HAP-1 (cell line): ENCODE measurements at regions not wholly inside any gene's neighbourhood (a gene's known extent, or its start where the extent isn't known, plus 50 kb on each side); places are given as distances from the start of the nearest gene placed in this dataset.

ENCODE experiments used
- DNase-seq, 2 experiments: peaks; one replicate each; pipeline ENCODE4 v3.0.0-alpha.2; 2016 to 2020; ENCODE audit warnings: low spot score in 2 of 2
- H3K27me3 ChIP-seq: fragments of 250-450 bp; sonication (Bioruptor Pico); 2 replicates; pipeline ENCODE4 v1.5.1; 2020; ENCODE audit warnings: low read depth, mild to moderate bottlenecking, moderate library complexity
- H3K36me3 ChIP-seq: fragments of 250-450 bp; sonication (Bioruptor Pico); replicated peaks from 2 replicates; pipeline ENCODE4 v1.5.1; 2020; ENCODE audit warnings: mild to moderate bottlenecking
- H3K4me1 ChIP-seq: fragments of 250-450 bp; sonication (Bioruptor Pico); 2 replicates; pipeline ENCODE4 v1.5.1; 2020; ENCODE audit warnings: mild to moderate bottlenecking
- H3K4me3 ChIP-seq: fragments of 250-450 bp; sonication (Bioruptor Pico); 2 replicates; pipeline ENCODE4 v1.5.1; 2020; ENCODE audit warnings: mild to moderate bottlenecking, moderate library complexity
- H3K9me3 ChIP-seq: fragments of 250-450 bp; sonication (Bioruptor Pico); 2 replicates; pipeline ENCODE4 v1.5.1; 2020; ENCODE audit warnings: mild to moderate bottlenecking, moderate library complexity
- in situ Hi-C: fragments of 300-500 bp; cut with MboI; formaldehyde crosslinking; loops from 3 replicates; pipeline ENCODE4 v1.14.3; 2020; ENCODE audit warnings: low sequenced_read_pairs, inconsistent platforms, mixed read lengths

- H3K4me3 ChIP-seq, result no peak overlapping the region
- no peaks in the 10 kb centered on the region for H3K27me3 ChIP-seq
- peak; percentile 25 to 73 for DNase-seq
- H3K9me3 ChIP-seq, result no peaks in the 10 kb centered on the region
- in situ Hi-C loops, result no loop called here
- peaks cover 5% of the 10 kb centered on the region for H3K4me1 ChIP-seq
- no peaks in the 10 kb centered on the region for H3K36me3 ChIP-seq
These were observed 110.5 kb upstream of the MAGI2 start for GRCh38 chr7:79563821-79564522.

DNA sequence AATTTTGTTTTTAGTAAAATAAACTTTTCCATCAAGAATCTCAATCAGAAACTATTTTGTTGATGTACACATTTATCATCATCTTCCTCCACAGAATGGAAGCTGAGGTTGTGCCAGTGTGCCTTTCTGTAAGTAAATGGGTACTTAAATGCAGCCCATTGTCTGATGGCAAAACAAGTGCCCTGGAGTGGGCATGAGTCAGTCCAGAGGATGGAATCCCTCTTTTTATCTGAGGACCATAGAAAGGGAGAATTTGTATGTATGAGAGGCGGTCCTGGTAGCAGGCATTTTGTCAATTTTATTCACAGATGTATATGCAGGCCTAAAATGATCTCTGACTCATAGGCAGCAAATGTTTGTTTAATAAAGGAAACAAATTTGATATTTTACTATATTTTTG, 102.1 kb upstream of the MAGI2 start:
- H3K27me3 ChIP-seq, result no peaks in the 10 kb centered on the region
- no peaks in the 10 kb centered on the region for H3K36me3 ChIP-seq
- H3K9me3 ChIP-seq, result no peaks in the 10 kb centered on the region
- no peak for DNase-seq
- in situ Hi-C loops, result no loop called here
- no peaks in the 10 kb centered on the region for H3K4me1 ChIP-seq
- no peak overlapping the region for H3K4me3 ChIP-seq

DNA sequence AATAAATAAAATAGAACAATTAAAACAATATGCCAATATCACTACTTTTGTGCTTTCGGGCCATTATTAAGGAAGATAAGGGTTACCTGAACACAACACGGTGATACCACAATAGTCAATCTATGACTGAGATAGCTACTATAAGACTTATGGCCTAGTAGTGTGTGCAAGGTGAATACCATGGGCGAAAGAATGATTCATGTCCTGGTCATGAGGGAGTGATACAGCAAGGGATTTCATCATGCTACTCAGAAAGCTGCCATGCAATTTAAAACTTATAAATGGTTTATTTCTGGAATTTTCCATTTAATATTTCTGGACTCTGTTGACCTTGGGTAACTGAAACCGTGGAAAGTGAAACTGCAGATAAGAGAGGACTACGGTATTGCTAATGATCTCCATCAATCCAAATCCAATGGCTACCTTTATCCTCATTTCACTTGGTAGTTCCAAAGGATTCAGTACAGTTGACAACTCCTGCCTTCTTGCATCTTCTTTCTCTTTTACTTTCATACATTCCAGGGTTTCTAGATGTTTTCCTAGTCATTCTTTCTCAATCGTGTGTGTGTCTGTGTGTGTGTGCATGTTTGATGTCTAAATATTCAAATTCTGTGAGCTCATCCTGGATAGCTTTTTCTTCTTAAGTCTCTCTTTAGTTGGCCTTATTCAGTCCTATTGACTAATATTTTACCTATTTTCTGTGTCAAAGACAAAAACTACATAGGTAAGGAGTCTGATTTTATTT, 100.5 kb upstream of the MAGI2 start:
- in situ Hi-C loops, result no loop called here
- DNase-seq, result no peak
- H3K9me3 ChIP-seq, result no peaks in the 10 kb centered on the region
- H3K27me3 ChIP-seq, result no peaks in the 10 kb centered on the region
- no peak overlapping the region for H3K4me3 ChIP-seq
- no peaks in the 10 kb centered on the region for H3K36me3 ChIP-seq
- H3K4me1 ChIP-seq, result no peaks in the 10 kb centered on the region

GRCh38 chr7:79552463-79552862, 99.0 kb upstream of the MAGI2 start:
- no peak for DNase-seq
- in situ Hi-C loops, result no loop called here
- Histone ChIP-seq H3K27me3 (no peaks in the 10 kb centered on the region), H3K4me3 (no peak overlapping the region), H3K4me1 (no peaks in the 10 kb centered on the region), H3K9me3 (no peaks in the 10 kb centered on the region), H3K36me3 (no peaks in the 10 kb centered on the region)

DNA sequence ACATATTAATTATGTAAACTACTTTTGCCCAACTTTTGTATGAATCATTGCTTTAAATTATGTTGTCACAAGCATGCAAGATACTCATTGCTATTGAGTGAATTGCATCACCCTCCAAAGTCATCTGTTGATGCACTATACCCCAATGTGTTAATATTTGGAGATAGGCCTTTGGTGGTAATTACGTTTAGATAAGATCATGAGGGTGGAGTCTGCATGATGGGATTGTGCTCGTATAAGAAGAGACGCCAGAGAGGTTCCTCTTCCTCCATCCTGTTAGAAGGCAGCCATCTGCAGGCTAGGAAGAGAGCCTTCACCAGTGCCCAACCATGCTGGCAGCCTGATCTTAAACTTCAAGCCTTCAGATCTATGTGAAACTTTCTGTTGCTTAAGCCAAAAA, 95.3 kb upstream of the MAGI2 start:
- Histone ChIP-seq H3K4me3 (no peak overlapping the region), H3K27me3 (no peaks in the 10 kb centered on the region), H3K4me1 (no peaks in the 10 kb centered on the region), H3K36me3 (no peaks in the 10 kb centered on the region), H3K9me3 (no peaks in the 10 kb centered on the region)
- in situ Hi-C loops, result no loop called here
- DNase-seq, result no peak

DNA sequence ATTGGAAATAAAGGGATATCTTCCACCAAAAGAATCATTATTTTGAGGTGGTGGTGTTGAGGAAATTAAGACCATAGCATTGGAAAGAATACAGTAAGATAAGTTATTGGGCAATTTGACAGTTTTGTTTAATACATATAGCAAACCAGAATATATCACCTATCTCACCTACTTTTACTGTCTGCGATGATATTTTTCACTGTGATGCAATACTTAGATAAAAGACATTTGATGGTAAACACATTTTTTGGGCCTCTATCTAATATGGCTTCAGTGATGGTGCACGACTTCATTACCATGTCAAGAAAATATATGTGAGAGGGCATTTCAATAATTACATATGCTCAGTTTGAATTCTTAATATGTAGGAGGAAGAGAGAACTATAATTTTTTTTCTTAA, 93.7 kb upstream of the MAGI2 start:
- in situ Hi-C loops, result no loop called here
- H3K36me3 ChIP-seq, result no peaks in the 10 kb centered on the region
- no peak overlapping the region for H3K4me3 ChIP-seq
- DNase-seq, result no peak
- no peaks in the 10 kb centered on the region for H3K4me1 ChIP-seq
- H3K9me3 ChIP-seq, result no peaks in the 10 kb centered on the region
- H3K27me3 ChIP-seq, result no peaks in the 10 kb centered on the region

- in situ Hi-C loops, result no loop called here
- H3K9me3 ChIP-seq, result no peaks in the 10 kb centered on the region
- H3K36me3 ChIP-seq, result no peaks in the 10 kb centered on the region
- DNase-seq, result no peak
- no peaks in the 10 kb centered on the region for H3K27me3 ChIP-seq
- H3K4me3 ChIP-seq, result no peak overlapping the region
- H3K4me1 ChIP-seq, result peaks cover 14% of the 10 kb centered on the region
These were observed 87.1 kb upstream of the MAGI2 start for GRCh38 chr7:79540592-79540991.

- H3K4me3 ChIP-seq, result no peak overlapping the region
- no peaks in the 10 kb centered on the region for H3K27me3 ChIP-seq
- DNase-seq, result no peak
- in situ Hi-C loops, result no loop called here
- H3K9me3 ChIP-seq, result no peaks in the 10 kb centered on the region
- no peaks in the 10 kb centered on the region for H3K36me3 ChIP-seq
- peaks cover 14% of the 10 kb centered on the region for H3K4me1 ChIP-seq
These were observed 80.7 kb upstream of the MAGI2 start for GRCh38 chr7:79534128-79534527.

DNA sequence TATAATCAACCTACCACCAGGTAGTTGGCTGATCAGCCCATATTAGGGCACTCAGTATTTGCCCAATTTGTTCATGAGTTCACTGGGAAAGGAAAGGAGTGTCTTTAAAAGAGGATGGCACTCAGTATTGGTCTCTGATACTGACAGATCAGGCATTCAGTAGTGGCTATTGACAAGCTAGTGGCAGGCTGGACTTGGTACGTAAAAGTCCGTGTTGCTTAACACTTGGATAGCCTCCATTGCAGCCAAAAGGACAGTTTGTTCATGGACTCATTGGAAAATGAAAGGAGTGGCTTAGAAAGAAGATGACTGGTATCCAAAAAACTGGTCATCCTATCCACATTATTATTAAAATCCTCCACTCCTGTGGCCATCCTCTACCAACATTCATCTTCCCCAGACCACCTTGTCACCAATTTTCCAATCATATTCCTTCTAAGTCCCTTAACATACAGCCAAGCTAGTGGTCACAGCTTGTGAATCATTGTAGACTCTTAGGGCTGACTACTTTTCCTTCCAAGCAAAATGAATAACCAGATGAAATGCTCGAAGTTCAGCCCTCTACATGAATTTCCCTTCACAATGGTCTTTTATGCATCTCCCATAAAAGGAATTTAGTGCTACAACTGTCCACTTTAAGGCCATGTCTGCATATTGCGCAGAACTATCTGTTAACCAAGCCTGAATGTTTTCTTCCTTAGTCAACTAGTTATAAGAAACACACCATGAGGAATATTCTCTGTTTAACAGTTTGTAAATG, 78.6 kb upstream of the MAGI2 start:
- H3K4me1 ChIP-seq, result peaks cover 4% of the 10 kb centered on the region
- H3K9me3 ChIP-seq, result no peaks in the 10 kb centered on the region
- H3K27me3 ChIP-seq, result no peaks in the 10 kb centered on the region
- no peaks in the 10 kb centered on the region for H3K36me3 ChIP-seq
- no peak for DNase-seq
- in situ Hi-C loops, result no loop called here
- no peak overlapping the region for H3K4me3 ChIP-seq

- H3K36me3 ChIP-seq, result no peaks in the 10 kb centered on the region
- DNase-seq, result no peak
- no peaks in the 10 kb centered on the region for H3K27me3 ChIP-seq
- H3K4me3 ChIP-seq, result no peak overlapping the region
- in situ Hi-C loops, result no loop called here
- H3K9me3 ChIP-seq, result no peaks in the 10 kb centered on the region
- peaks cover 4% of the 10 kb centered on the region; the same call in 1 of the 2 replicates for H3K4me1 ChIP-seq
These were observed 77.6 kb upstream of the MAGI2 start for GRCh38 chr7:79531116-79531515.

GRCh38 chr7:79529881-79530235, 76.4 kb upstream of the MAGI2 start:
- Histone ChIP-seq H3K4me3 (no peak overlapping the region), H3K9me3 (no peaks in the 10 kb centered on the region), H3K4me1 (peaks cover 4% of the 10 kb centered on the region; the same call in 1 of the 2 replicates), H3K27me3 (no peaks in the 10 kb centered on the region), H3K36me3 (no peaks in the 10 kb centered on the region)
- DNase-seq, result no peak
- in situ Hi-C loops, result no loop called here

DNA sequence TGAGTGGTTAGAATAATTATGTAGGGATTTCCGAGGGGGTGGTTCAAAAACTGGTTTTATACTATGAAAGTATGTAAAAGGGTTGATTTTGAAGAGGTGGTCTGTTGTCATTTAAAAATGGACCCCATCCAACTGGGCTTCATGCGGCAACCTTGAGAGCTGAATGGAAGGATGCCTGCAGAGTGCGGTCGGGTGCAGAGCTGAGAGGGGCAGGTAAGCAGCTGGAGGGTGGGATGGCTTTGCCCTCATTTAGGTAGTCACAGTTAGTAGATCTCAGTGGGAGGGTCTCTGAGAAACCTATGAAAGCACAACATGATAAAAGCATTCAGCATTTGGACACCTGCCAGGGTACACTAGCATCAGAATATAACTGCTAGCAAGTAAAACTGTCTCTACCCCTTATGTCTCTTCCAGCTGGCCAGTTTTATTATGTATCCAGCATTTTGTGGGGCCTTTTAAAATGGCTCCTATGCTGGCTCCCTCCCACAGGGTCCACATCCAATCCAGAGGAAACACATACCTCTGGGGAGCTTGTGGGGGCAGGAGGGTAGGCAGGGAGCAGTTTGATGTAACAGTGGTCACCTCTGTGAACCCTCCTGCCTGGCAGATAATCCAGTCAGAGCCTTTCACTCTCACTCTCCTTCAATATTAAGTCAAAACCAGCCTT, 75.9 kb upstream of the MAGI2 start:
- DNase-seq, result no peak
- H3K27me3 ChIP-seq, result no peaks in the 10 kb centered on the region
- H3K36me3 ChIP-seq, result no peaks in the 10 kb centered on the region
- H3K4me3 ChIP-seq, result no peak overlapping the region
- peaks cover 4% of the 10 kb centered on the region; the same call in 1 of the 2 replicates for H3K4me1 ChIP-seq
- H3K9me3 ChIP-seq, result no peaks in the 10 kb centered on the region
- in situ Hi-C loops, result no loop called here

GRCh38 chr7:79528421-79528820, 75.0 kb upstream of the MAGI2 start:
- no peak for DNase-seq
- H3K9me3 ChIP-seq, result no peaks in the 10 kb centered on the region
- H3K4me3 ChIP-seq, result no peak overlapping the region
- no peaks in the 10 kb centered on the region for H3K27me3 ChIP-seq
- H3K36me3 ChIP-seq, result no peaks in the 10 kb centered on the region
- H3K4me1 ChIP-seq, result peaks cover 4% of the 10 kb centered on the region; the same call in 1 of the 2 replicates
- in situ Hi-C loops, result no loop called here
